ENCODE measurements at regions not wholly inside any gene's neighbourhood (a gene's known extent, or its start where the extent isn't known, plus 50 kb on each side); places are given as distances from the start of the nearest gene placed in this dataset.

DNA sequence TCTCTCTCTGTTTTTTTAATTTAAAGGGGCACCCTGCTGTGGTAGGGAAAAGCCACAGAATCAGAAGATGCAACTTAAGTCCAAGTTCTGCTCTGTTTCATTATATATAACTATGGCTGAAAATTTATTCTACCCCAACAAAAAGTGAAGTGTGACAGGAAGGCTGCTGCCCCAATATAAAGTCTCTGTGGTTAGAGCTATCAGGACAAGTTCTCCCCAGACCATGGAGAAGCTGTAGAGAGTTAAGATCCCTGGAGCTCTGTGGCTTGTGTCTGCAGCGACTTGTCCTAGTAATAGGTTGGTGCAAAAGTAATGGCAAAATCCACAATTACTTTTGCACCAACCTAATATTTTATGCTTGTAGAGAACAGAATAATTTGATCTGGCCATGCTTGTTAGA lies 250.9 kb downstream of the PSAT1 start:
- no peak overlapping the region for H3K27ac ChIP-seq (ENCODE audit: insufficient read depth, low read depth, low read length)
- DNase-seq (ENCODE audit: low read depth, low spot score), result no peak
- CTCF ChIA-PET, result no interaction called here
- H4K20me1 ChIP-seq (replicated peaks; ENCODE audit: control insufficient read depth, extremely low read depth, insufficient read depth, low read length), result no peaks in the 10 kb centered on the region
- H3K9me1 ChIP-seq (replicated peaks; ENCODE audit: control insufficient read depth, extremely low read depth, insufficient read depth, low read length), result no peaks in the 10 kb centered on the region
- intact Hi-C loops (cut with micrococcal nuclease) (no loop called here), dilution Hi-C loops (cut with MboI; ENCODE audit: extremely low pct_ligation_motif_present, low sequenced_read_pairs) (no loop called here)
- H3K4me3 ChIP-seq (replicated peaks in 1 of 3; ENCODE audit: insufficient read depth in 1 of 3, low read depth in 1 of 3, low read length in 3 of 3), result no peak overlapping the region
- BruUV-seq (replicated peaks), result no TSS peak
- no peak for TF ChIP-seq FOS (IDR thresholded peaks at IDR 0.05; ENCODE audit: borderline replicate concordance, insufficient read depth, low read length)
- no peak for TF ChIP-seq MYC (IDR thresholded peaks at IDR 0.05; ENCODE audit: low read depth, low read length)
- no peak for TF ChIP-seq POLR2A (IDR thresholded peaks at IDR 0.05; ENCODE audit: low read depth, low read length)
- TF ChIP-seq, protein P1, sequence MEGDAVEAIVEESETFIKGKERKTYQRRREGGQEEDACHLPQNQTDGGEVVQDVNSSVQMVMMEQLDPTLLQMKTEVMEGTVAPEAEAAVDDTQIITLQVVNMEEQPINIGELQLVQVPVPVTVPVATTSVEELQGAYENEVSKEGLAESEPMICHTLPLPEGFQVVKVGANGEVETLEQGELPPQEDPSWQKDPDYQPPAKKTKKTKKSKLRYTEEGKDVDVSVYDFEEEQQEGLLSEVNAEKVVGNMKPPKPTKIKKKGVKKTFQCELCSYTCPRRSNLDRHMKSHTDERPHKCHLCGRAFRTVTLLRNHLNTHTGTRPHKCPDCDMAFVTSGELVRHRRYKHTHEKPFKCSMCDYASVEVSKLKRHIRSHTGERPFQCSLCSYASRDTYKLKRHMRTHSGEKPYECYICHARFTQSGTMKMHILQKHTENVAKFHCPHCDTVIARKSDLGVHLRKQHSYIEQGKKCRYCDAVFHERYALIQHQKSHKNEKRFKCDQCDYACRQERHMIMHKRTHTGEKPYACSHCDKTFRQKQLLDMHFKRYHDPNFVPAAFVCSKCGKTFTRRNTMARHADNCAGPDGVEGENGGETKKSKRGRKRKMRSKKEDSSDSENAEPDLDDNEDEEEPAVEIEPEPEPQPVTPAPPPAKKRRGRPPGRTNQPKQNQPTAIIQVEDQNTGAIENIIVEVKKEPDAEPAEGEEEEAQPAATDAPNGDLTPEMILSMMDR (IDR thresholded peaks at IDR 0.05; ENCODE audit: extremely low read depth in 1 of 2, insufficient read depth in 1 of 2, low read depth in 1 of 2, low read length in 2 of 2), result no peak
- TF ChIP-seq, protein P2, sequence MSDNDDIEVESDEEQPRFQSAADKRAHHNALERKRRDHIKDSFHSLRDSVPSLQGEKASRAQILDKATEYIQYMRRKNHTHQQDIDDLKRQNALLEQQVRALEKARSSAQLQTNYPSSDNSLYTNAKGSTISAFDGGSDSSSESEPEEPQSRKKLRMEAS (IDR thresholded peaks at IDR 0.05; ENCODE audit: insufficient read depth, insufficient read length), result no peak
- TF ChIP-seq GATA2 (IDR thresholded peaks at IDR 0.05; ENCODE audit: insufficient read depth, insufficient read length, low read depth, low read length), result no peak
- TF ChIP-seq EZH2 (IDR thresholded peaks at IDR 0.05; ENCODE audit: borderline replicate concordance, low read depth, low read length, severe bottlenecking), result no peak
- TF ChIP-seq JUN (IDR thresholded peaks at IDR 0.05; ENCODE audit: borderline replicate concordance, insufficient read depth, insufficient read length, low read depth), result no peak
- no peak for TF ChIP-seq POLR2AphosphoS5 (IDR thresholded peaks at IDR 0.05; ENCODE audit: insufficient read depth, low read depth, low read length)
- H2AFZ ChIP-seq (ENCODE audit: low read depth, low read length), result no peak overlapping the region
- no peaks in the 10 kb centered on the region for H3K36me3 ChIP-seq (ENCODE audit: control insufficient read depth in 2 of 2, extremely low read depth in 1 of 2, insufficient read depth in 2 of 2, low read length in 2 of 2)
- FAIRE-seq, result no peak
- no peaks in the 10 kb centered on the region for H3K79me2 ChIP-seq (ENCODE audit: control insufficient read depth, insufficient read depth, low read length)
- no peaks in the 10 kb centered on the region for H3K4me1 ChIP-seq (ENCODE audit: control insufficient read depth, extremely low read depth, insufficient read depth, low read length)
- H3K9me3 ChIP-seq (replicated peaks; ENCODE audit: control insufficient read depth, insufficient read depth, low read length), result no peaks in the 10 kb centered on the region
- POLR2A ChIA-PET, result no interaction called here
- H3K27me3 ChIP-seq (ENCODE audit: control insufficient read depth in 2 of 2, insufficient read depth in 2 of 2, low read length in 2 of 2), result no peaks in the 10 kb centered on the region
- H3K4me2 ChIP-seq (ENCODE audit: insufficient read depth, low read length), result no peak overlapping the region
- no peak overlapping the region for H3K9ac ChIP-seq (replicated peaks; ENCODE audit: extremely low read depth, insufficient read depth, low read length)
